NB4 (cell line): ENCODE measurements at regions not wholly inside any gene's neighbourhood (a gene's known extent, or its start where the extent isn't known, plus 50 kb on each side); places are given as distances from the start of the nearest gene placed in this dataset.
"Not testable (repeated sequence)": the region's sequence is repeated elsewhere in the genome, so short reads cannot be mapped to it uniquely, and the experiment has no call there.

Source experiments
- DNase-seq: peaks from one replicate; pipeline ENCODE4 v3.0.0; 2010; ENCODE audit warnings: low read depth
- H3K4me3 ChIP-seq: one replicate; pipeline ENCODE4 v1.5.1; 2011; ENCODE audit warnings: mild to moderate bottlenecking, low read depth, low read length, moderate library complexity
- CTCF ChIP-seq: IDR thresholded peaks from one replicate; pipeline ENCODE4 v1.5.1; 2012; ENCODE audit warnings: low read depth, low read length
- MAX ChIP-seq: IDR thresholded peaks from 2 replicates; pipeline ENCODE4 v1.6.1; 2011; ENCODE audit warnings: low read depth, low read length
- MYC ChIP-seq: IDR thresholded peaks from 2 replicates; pipeline ENCODE4 v1.6.1; 2011; ENCODE audit warnings: low read depth, low read length
- POLR2A ChIP-seq: IDR thresholded peaks from 2 replicates; pipeline ENCODE4 v1.6.1; 2011; ENCODE audit warnings: mild to moderate bottlenecking; ENCODE audit not compliant: insufficient read length; ENCODE audit errors: extremely low read depth

- H3K4me3 ChIP-seq, result no peak overlapping the region
- DNase-seq, result no peak
- no peak for TF ChIP-seq POLR2A
- no peak for TF ChIP-seq MYC
- TF ChIP-seq MAX, result no peak
- TF ChIP-seq CTCF, result no peak
These were observed 203.1 kb downstream of the RBM46 start for GRCh38 chr4:154984148-154984547.

- TF ChIP-seq MYC (no peak), CTCF (no peak), MAX (no peak), POLR2A (no peak)
- no peak for DNase-seq
- no peak overlapping the region for H3K4me3 ChIP-seq
These were observed 203.5 kb downstream of the RBM46 start for GRCh38 chr4:154984616-154985015.

GRCh38 chr4:154985673-154986072, 204.6 kb downstream of the RBM46 start:
- TF ChIP-seq MAX (no peak), POLR2A (no peak), CTCF (no peak), MYC (no peak)
- H3K4me3 ChIP-seq, result no peak overlapping the region
- DNase-seq, result no peak

- no peak for DNase-seq
- no peak overlapping the region for H3K4me3 ChIP-seq
- TF ChIP-seq CTCF, result no peak
- no peak for TF ChIP-seq POLR2A
These were observed 207.4 kb downstream of the RBM46 start for GRCh38 chr4:154988511-154988910.

GRCh38 chr4:154989511-154989910, 208.4 kb downstream of the RBM46 start:
- no peak overlapping the region for H3K4me3 ChIP-seq
- DNase-seq, result no peak
- TF ChIP-seq POLR2A (no peak), MYC (no peak), CTCF (no peak), MAX (no peak)

GRCh38 chr4:154997866-154998265, 210.6 kb upstream of the NPY2R start:
- DNase-seq, H3K4me3 ChIP-seq: not testable (repeated sequence)

- no peak for TF ChIP-seq MAX
- no peak for TF ChIP-seq MYC
- no peak for TF ChIP-seq POLR2A
- no peak for TF ChIP-seq CTCF
- no peak overlapping the region for H3K4me3 ChIP-seq
- no peak for DNase-seq
These were observed 210.2 kb upstream of the NPY2R start for GRCh38 chr4:154998284-154998683.
